ENCODE measurements at regions not wholly inside any gene's neighbourhood (a gene's known extent, or its start where the extent isn't known, plus 50 kb on each side); places are given as distances from the start of the nearest gene placed in this dataset.

GRCh38 chr5:107134931-107135330 lies 535.8 kb downstream of the EFNA5 start:
- TF ChIP-seq CTCF (IDR thresholded peaks at IDR 0.05): no peak
- no peak for TF ChIP-seq POLR2A (IDR thresholded peaks at IDR 0.05)

All from right lobe of liver (tissue), 4 donors.